ENCODE measurements at regions not wholly inside any gene's neighbourhood (a gene's known extent, or its start where the extent isn't known, plus 50 kb on each side); places are given as distances from the start of the nearest gene placed in this dataset.
"Not testable (repeated sequence)": the region's sequence is repeated elsewhere in the genome, so short reads cannot be mapped to it uniquely, and the experiment has no call there.

GRCh38 chr4:17009871-17010367 lies 111.5 kb upstream of the LDB2 start:
- no peaks in the 10 kb centered on the region for H3K36me3 Mint-ChIP-seq
- Histone ChIP-seq H3K4me1 (peaks cover 8% of the 10 kb centered on the region), H3K27me3 (no peaks in the 10 kb centered on the region), H3K4me3 (no peak overlapping the region), H3F3A (ENCODE audit: low read depth) (no peaks in the 10 kb centered on the region), H2AFZ (replicated peaks) (no peak overlapping the region), H3K79me2 (ENCODE audit: low read depth) (no peaks in the 10 kb centered on the region), H3K36me3 (no peaks in the 10 kb centered on the region), H3K27ac (no peak overlapping the region), H3K9me3 (ENCODE audit: low read depth) (no peaks in the 10 kb centered on the region), H3K4me2 (no peak overlapping the region), H3K9ac (no peak overlapping the region), H4K20me1 (ENCODE audit: low read depth) (no peaks in the 10 kb centered on the region)
- no peaks in the 10 kb centered on the region for H3K9me3 Mint-ChIP-seq
- TF ChIP-seq EZH2 (IDR thresholded peaks at IDR 0.05) = no peak
- TF ChIP-seq CTCF (IDR thresholded peaks at IDR 0.05) = no peak
- TF ChIP-seq EZH2phosphoT487 (IDR thresholded peaks at IDR 0.05) = no peak
- no peak for DNase-seq (ENCODE audit: low spot score)
- no peak overlapping the region for H3K4me3 Mint-ChIP-seq
- no peaks in the 10 kb centered on the region for H3K27me3 Mint-ChIP-seq (ENCODE audit: insufficient read depth, low read depth)
- peaks cover 7% of the 10 kb centered on the region for H3K4me1 Mint-ChIP-seq
- H3K27ac Mint-ChIP-seq = no peak overlapping the region

- no peak overlapping the region for H3K9ac ChIP-seq
- H4K20me1 ChIP-seq (ENCODE audit: low read depth) = no peaks in the 10 kb centered on the region
- H3F3A ChIP-seq (ENCODE audit: low read depth) = no peaks in the 10 kb centered on the region
- no peak for TF ChIP-seq EZH2 (IDR thresholded peaks at IDR 0.05)
- no peak for TF ChIP-seq CTCF (IDR thresholded peaks at IDR 0.05)
- TF ChIP-seq EZH2phosphoT487 (IDR thresholded peaks at IDR 0.05) = no peak
- H3K4me1 Mint-ChIP-seq = peaks cover 7% of the 10 kb centered on the region
- no peaks in the 10 kb centered on the region for H3K36me3 Mint-ChIP-seq
- peaks cover 8% of the 10 kb centered on the region for H3K4me1 ChIP-seq
- no peaks in the 10 kb centered on the region for H3K79me2 ChIP-seq (ENCODE audit: low read depth)
- no peaks in the 10 kb centered on the region for H3K9me3 Mint-ChIP-seq
- H3K27ac ChIP-seq = no peak overlapping the region
- no peaks in the 10 kb centered on the region for H3K36me3 ChIP-seq
- no peaks in the 10 kb centered on the region for H3K9me3 ChIP-seq (ENCODE audit: low read depth)
- no peak overlapping the region for H3K27ac Mint-ChIP-seq
- no peak overlapping the region for H3K4me2 ChIP-seq
- no peak overlapping the region for H3K4me3 ChIP-seq
- DNase-seq (ENCODE audit: low spot score) = no peak
- no peaks in the 10 kb centered on the region for H3K27me3 ChIP-seq
- no peak overlapping the region for H3K4me3 Mint-ChIP-seq
- no peak overlapping the region for H2AFZ ChIP-seq (replicated peaks)
- H3K27me3 Mint-ChIP-seq (ENCODE audit: insufficient read depth, low read depth) = no peaks in the 10 kb centered on the region
Measured at GRCh38 chr4:17008834-17009345, 110.4 kb upstream of the LDB2 start.

DNA sequence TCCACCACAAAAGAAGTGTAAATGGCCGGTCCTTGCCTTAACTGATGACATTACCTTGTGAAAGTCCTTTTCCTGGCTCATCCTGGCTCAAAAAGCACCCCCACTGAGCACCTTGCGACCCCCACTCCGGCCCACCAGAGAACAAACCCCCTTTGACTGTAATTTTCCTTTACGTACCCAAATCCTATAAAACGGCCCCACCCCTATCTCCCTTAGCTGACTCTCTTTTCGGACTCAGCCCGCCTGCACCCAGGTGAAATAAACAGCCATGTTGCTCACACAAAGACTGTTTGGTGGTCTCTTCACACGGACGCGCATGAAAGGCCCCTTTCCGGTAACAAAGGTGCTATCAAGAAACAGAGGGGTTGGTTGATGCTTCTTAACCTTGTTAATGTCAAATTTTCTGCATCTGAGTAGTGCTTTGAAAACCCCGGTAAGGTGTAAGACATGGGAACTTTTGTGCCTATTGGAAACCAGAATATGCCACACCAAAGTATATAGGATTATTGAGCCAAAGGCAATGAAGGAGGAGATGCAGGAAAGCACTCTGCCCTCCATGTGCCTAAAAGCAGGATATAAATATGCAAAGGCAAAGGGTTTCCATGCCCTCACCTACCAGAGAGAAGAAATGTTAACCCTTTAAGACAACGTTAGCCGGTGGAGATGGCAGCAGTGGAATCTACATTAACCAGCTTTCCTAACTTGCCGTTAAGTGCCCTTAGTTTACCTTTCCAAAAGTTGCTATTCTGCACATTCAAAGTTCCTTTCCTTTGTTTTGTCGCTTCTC lies 105.4 kb upstream of the LDB2 start:
- not testable (repeated sequence) for H3K79me2 ChIP-seq (ENCODE audit: low read depth); H3K27me3 ChIP-seq; H3K27ac Mint-ChIP-seq; H4K20me1 ChIP-seq (ENCODE audit: low read depth); H3K9me3 Mint-ChIP-seq; H3K4me1 ChIP-seq; H3K4me3 Mint-ChIP-seq; DNase-seq (ENCODE audit: low spot score); H3K4me3 ChIP-seq; H3K36me3 Mint-ChIP-seq; H3K9me3 ChIP-seq (ENCODE audit: low read depth); H3K36me3 ChIP-seq; H3F3A ChIP-seq (ENCODE audit: low read depth); H3K27ac ChIP-seq; H3K9ac ChIP-seq; H3K4me2 ChIP-seq; H3K4me1 Mint-ChIP-seq; H2AFZ ChIP-seq (replicated peaks); H3K27me3 Mint-ChIP-seq (ENCODE audit: insufficient read depth, low read depth)

DNA sequence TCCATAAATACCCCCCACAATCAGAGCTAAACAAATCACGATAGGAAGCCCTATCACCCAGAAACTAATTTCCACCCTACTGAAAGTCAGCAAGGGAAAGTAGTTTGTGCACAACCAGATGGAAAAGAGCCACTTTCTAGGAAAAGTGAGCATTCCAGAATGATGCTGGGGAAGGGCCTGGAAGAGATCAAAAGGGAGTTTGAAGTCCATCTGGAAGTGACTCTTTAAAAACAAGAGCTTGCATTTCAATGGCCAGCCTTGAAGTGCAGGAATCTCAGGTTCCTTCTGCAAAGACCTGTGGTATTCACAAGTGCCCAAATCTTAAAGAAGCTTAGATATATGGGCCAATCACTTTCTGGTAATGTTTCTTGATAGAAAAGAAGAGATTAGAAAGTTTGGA lies 97.0 kb upstream of the LDB2 start:
- Mint-ChIP-seq H3K4me1 (peaks cover 16% of the 10 kb centered on the region), H3K9me3 (peaks cover 9% of the 10 kb centered on the region), H3K27ac (peak overlapping the region; percentile 25), H3K4me3 (no peak overlapping the region), H3K27me3 (ENCODE audit: insufficient read depth, low read depth) (peaks cover 2% of the 10 kb centered on the region), H3K36me3 (no peaks in the 10 kb centered on the region)
- no peak overlapping the region for H3K9ac ChIP-seq
- H3K27ac ChIP-seq = no peak overlapping the region
- no peaks in the 10 kb centered on the region for H3K36me3 ChIP-seq
- TF ChIP-seq EZH2phosphoT487 (IDR thresholded peaks at IDR 0.05) (no peak), EZH2 (IDR thresholded peaks at IDR 0.05) (no peak), CTCF (IDR thresholded peaks at IDR 0.05) (no peak)
- H3K9me3 ChIP-seq (ENCODE audit: low read depth) = no peaks in the 10 kb centered on the region
- no peak overlapping the region for H3K4me2 ChIP-seq
- peaks cover 21% of the 10 kb centered on the region for H3K4me1 ChIP-seq
- H3K79me2 ChIP-seq (ENCODE audit: low read depth) = no peaks in the 10 kb centered on the region
- H2AFZ ChIP-seq (replicated peaks) = no peak overlapping the region
- peaks cover 19% of the 10 kb centered on the region for H3F3A ChIP-seq (ENCODE audit: low read depth)
- DNase-seq (ENCODE audit: low spot score) = no peak
- H3K4me3 ChIP-seq = no peak overlapping the region
- H3K27me3 ChIP-seq = no peaks in the 10 kb centered on the region
- no peaks in the 10 kb centered on the region for H4K20me1 ChIP-seq (ENCODE audit: low read depth)

Data from neural progenitor cell (in vitro differentiated cells).